ENCODE measurements at regions not wholly inside any gene's neighbourhood (a gene's known extent, or its start where the extent isn't known, plus 50 kb on each side); places are given as distances from the start of the nearest gene placed in this dataset.

DNA sequence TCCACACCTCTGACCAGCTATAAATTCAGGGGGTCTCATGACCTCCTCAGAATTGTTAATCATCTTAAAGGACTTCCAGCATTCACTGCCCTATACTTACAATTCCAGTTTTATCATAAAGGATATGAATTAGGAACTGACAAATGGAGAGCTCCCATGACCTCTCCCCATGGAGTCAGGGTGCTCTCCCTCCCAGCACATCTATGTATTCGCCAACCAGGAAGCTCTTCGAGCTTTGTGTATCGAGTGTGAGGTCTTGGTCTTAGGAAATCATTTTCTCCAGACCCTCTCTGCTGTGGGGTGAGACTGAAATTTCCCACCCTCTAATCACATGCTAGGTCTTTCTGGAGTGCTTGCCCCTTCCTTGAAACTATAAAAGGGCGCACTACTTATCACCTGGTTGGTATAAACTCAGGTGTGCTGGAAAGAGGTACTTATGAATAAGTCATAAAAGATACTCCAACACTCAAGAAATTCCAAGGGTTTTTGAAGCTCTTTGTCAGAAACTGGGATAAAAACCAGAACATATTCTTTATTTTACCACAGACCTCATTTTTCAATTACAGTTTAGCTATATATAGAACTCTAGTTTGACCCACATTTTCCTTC lies 238.4 kb upstream of the OPRM1 start:
- TF ChIP-seq EZH2 (IDR thresholded peaks at IDR 0.05; ENCODE audit: borderline replicate concordance, insufficient read depth, low read depth, low read length, poor library complexity, severe bottlenecking): no peak
- TF ChIP-seq, protein P1, sequence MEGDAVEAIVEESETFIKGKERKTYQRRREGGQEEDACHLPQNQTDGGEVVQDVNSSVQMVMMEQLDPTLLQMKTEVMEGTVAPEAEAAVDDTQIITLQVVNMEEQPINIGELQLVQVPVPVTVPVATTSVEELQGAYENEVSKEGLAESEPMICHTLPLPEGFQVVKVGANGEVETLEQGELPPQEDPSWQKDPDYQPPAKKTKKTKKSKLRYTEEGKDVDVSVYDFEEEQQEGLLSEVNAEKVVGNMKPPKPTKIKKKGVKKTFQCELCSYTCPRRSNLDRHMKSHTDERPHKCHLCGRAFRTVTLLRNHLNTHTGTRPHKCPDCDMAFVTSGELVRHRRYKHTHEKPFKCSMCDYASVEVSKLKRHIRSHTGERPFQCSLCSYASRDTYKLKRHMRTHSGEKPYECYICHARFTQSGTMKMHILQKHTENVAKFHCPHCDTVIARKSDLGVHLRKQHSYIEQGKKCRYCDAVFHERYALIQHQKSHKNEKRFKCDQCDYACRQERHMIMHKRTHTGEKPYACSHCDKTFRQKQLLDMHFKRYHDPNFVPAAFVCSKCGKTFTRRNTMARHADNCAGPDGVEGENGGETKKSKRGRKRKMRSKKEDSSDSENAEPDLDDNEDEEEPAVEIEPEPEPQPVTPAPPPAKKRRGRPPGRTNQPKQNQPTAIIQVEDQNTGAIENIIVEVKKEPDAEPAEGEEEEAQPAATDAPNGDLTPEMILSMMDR (IDR thresholded peaks at IDR 0.05): no peak
